Uterus (tissue), 3 donors: ENCODE measurements at regions not wholly inside any gene's neighbourhood (a gene's known extent, or its start where the extent isn't known, plus 50 kb on each side); places are given as distances from the start of the nearest gene placed in this dataset.

Experiments used
- DNase-seq, 2 donors: peaks; one replicate each; pipeline ENCODE4 v3.0.0-alpha.2; 2019 to 2020
- H3K27ac ChIP-seq, 2 donors: fragments of 200-600 bp; sonication (generic); 1 replicate in 1 of 2; 2 replicates in 1 of 2; pipeline ENCODE4 v1.5.1; 2016 to 2018
- H3K27me3 ChIP-seq, 2 donors: fragments of 200-600 bp; sonication (generic); one replicate each; pipeline ENCODE4 v1.5.1; 2018 to 2019; ENCODE audit warnings: control low read depth in 1 of 2
- H3K36me3 ChIP-seq, 2 donors: fragments of 200-600 bp; sonication (generic); one replicate each; pipeline ENCODE4 v1.5.1; 2019; ENCODE audit warnings: control low read depth in 1 of 2
- H3K4me1 ChIP-seq, 2 donors: fragments of 200-600 bp; sonication (generic); one replicate each; pipeline ENCODE4 v1.5.1; 2018 to 2019; ENCODE audit warnings: control low read depth in 1 of 2
- H3K4me3 ChIP-seq, 2 donors: fragments of 200-600 bp; sonication (generic); 1 replicate in 1 of 2; 2 replicates in 1 of 2; pipeline ENCODE4 v1.5.1; 2018 to 2019; ENCODE audit warnings: mild to moderate bottlenecking in 1 of 2
- H3K9me3 ChIP-seq, 2 donors: fragments of 200-600 bp; sonication (generic); one replicate each; pipeline ENCODE4 v1.5.1; 2019; ENCODE audit warnings: control low read depth in 1 of 2
- CTCF ChIP-seq, 4 experiments: fragments of 200-600 bp in 2 of 4; fragments of 450-650 bp in 2 of 4; sonication (generic) in 2 of 4; IDR thresholded peaks; one replicate each; pipeline ENCODE4 v1.5.1; 2016 to 2019; ENCODE audit warnings: antibody characterized with exemption in 4 of 4, mild to moderate bottlenecking in 2 of 4, moderate library complexity in 1 of 4
- POLR2A ChIP-seq, 2 donors: fragments of 450-650 bp; IDR thresholded peaks; one replicate each; pipeline ENCODE4 v1.6.1; 2016; ENCODE audit warnings: antibody characterized with exemption in 2 of 2, mild to moderate bottlenecking in 1 of 2, moderate library complexity in 1 of 2
- intact Hi-C: fragments of 100-400 bp; cut with DNase I; formaldehyde crosslinking; loops from one replicate; pipeline ENCODE4 v1.15.1; 2023; ENCODE audit warnings: low total_unique reads
- donor health status: DM: yes; HTN: yes; CAD: no.

- no peaks in the 10 kb centered on the region for H3K27me3 ChIP-seq
- H3K4me3 ChIP-seq, result no peak overlapping the region
- intact Hi-C loops, result no loop called here
- H3K27ac ChIP-seq, result no peak overlapping the region
- H3K36me3 ChIP-seq, result no peaks in the 10 kb centered on the region
- TF ChIP-seq POLR2A (IDR thresholded peaks at IDR 0.05), result no peak
- no peak for TF ChIP-seq CTCF (IDR thresholded peaks at IDR 0.05)
- H3K9me3 ChIP-seq, result no peaks in the 10 kb centered on the region
- H3K4me1 ChIP-seq, result no peaks in the 10 kb centered on the region
- DNase-seq, result no peak
Observed at GRCh38 chr5:167304834-167305469, 986.5 kb upstream of the WWC1 start.

DNA sequence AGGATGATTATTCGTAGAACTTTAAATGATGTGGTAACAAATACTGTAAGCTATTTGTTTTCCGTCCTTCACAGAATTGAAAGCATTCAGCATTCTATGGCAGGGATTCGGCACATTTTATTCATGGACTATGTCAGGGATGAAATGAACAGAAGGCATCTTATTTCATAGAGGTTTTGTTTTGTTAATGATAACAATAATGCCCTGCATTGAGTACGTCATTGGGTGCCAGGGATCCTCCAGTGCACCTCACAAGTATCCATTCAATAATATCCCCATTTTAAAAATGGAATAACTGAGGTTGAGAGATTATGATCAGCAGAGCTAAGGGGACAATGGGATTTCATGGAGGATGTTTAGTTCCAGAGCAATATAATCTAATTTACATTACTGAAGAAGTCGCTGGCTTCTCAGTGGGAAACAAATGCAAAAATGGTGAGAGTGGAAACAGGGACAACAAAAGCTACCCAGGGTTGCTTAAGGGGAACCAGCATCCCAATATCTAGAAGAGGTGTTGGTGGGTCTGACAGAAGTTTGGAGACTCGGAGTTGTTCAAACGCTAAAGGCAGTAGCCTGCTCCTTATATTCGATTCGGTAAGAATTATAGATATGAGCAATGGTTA lies 985.7 kb upstream of the WWC1 start:
- intact Hi-C loops, result no loop called here
- Histone ChIP-seq H3K4me1 (no peaks in the 10 kb centered on the region), H3K9me3 (no peaks in the 10 kb centered on the region)

DNA sequence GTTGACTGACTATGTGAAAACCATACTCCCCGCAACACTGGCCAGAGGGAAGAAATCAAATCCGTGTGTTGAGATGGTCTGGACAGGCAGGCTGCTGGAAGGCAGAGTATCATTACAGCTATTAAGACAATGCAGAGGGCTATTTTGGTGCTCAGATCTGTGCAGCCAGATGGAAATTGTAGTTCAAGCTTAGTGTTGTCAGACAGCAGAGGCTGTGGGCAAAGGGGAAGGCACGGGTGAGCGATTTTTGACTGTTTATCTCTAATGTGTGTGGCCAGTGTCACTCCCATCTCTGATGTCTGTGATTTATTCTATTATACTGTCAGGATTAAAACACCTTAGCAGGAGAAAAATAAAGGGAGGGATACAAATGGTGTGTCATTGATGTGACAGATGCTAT lies 984.4 kb upstream of the WWC1 start:
- Histone ChIP-seq H3K36me3 (no peaks in the 10 kb centered on the region), H3K4me3 (no peak overlapping the region), H3K27me3 (no peaks in the 10 kb centered on the region), H3K9me3 (no peaks in the 10 kb centered on the region), H3K27ac (no peak overlapping the region), H3K4me1 (no peaks in the 10 kb centered on the region)
- no peak for TF ChIP-seq CTCF (IDR thresholded peaks at IDR 0.05)
- DNase-seq, result no peak
- intact Hi-C loops, result no loop called here

More for the DNA sequence above, 985.7 kb upstream of the WWC1 start:
- H3K36me3 ChIP-seq, result no peaks in the 10 kb centered on the region
- H3K4me3 ChIP-seq, result no peak overlapping the region
- no peaks in the 10 kb centered on the region for H3K27me3 ChIP-seq
- H3K27ac ChIP-seq, result no peak overlapping the region
- no peak for DNase-seq
- TF ChIP-seq POLR2A (IDR thresholded peaks at IDR 0.05) (no peak), CTCF (IDR thresholded peaks at IDR 0.05) (no peak)

DNA sequence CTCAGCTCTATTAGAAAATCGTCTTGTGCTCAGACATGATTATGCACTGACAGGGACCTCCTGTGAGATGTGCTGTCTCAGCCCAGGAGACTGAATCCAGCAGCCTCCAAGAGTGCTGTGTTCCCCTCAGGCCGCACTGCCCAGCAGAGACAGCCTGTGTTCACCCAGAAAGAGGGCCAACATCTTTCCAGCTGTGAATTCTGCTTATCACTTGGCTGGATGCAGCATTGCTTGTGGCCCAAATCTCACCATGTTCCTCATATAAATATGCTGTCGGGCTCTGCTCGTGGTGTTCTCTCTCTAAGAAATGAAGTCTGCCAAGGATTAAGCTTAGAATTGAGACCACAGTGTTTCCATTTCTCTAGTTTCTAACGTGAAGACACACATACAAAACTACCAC lies 983.0 kb upstream of the WWC1 start:
- no peak for DNase-seq
- Histone ChIP-seq H3K9me3 (no peaks in the 10 kb centered on the region), H3K27me3 (no peaks in the 10 kb centered on the region), H3K27ac (no peak overlapping the region), H3K36me3 (no peaks in the 10 kb centered on the region), H3K4me1 (no peaks in the 10 kb centered on the region), H3K4me3 (no peak overlapping the region)
- TF ChIP-seq POLR2A (IDR thresholded peaks at IDR 0.05) (no peak), CTCF (IDR thresholded peaks at IDR 0.05) (no peak)
- intact Hi-C loops, result no loop called here

GRCh38 chr5:167309941-167310517 lies 981.4 kb upstream of the WWC1 start:
- TF ChIP-seq CTCF (IDR thresholded peaks at IDR 0.05) (no peak), POLR2A (IDR thresholded peaks at IDR 0.05) (no peak)
- Histone ChIP-seq H3K4me1 (no peaks in the 10 kb centered on the region), H3K36me3 (no peaks in the 10 kb centered on the region), H3K9me3 (no peaks in the 10 kb centered on the region), H3K27ac (no peak overlapping the region), H3K4me3 (no peak overlapping the region), H3K27me3 (no peaks in the 10 kb centered on the region)
- intact Hi-C loops, result no loop called here
- DNase-seq, result no peak
